ENCODE measurements at regions not wholly inside any gene's neighbourhood (a gene's known extent, or its start where the extent isn't known, plus 50 kb on each side); places are given as distances from the start of the nearest gene placed in this dataset.
"Not testable (repeated sequence)": the region's sequence is repeated elsewhere in the genome, so short reads cannot be mapped to it uniquely, and the experiment has no call there.

- not testable (repeated sequence) for TF ChIP-seq POLR2A (IDR thresholded peaks at IDR 0.05; ENCODE audit: low read length); GATA1 (IDR thresholded peaks at IDR 0.05; ENCODE audit: low read depth, low read length)
Measured at GRCh38 chr2:89198026-89198425, 506.6 kb downstream of the RPIA start.
